HG02970 (cell line): ENCODE measurements at regions not wholly inside any gene's neighbourhood (a gene's known extent, or its start where the extent isn't known, plus 50 kb on each side); places are given as distances from the start of the nearest gene placed in this dataset.

Experiments used
- ATAC-seq: cut with Tn5 transposase; IDR thresholded peaks from one replicate; pipeline ENCODE4 v1.9.1; 2021; ENCODE audit warnings: mild to moderate bottlenecking, moderate library complexity, moderate number of reproducible peaks; ENCODE audit not compliant: unreplicated experiment, low FRiP score

GRCh38 chr5:169367861-169368260, 66.9 kb upstream of the SLIT3 start:
- no peak for ATAC-seq

GRCh38 chr5:169357291-169357690, 56.4 kb upstream of the SLIT3 start:
- no peak for ATAC-seq

- no peak for ATAC-seq
These were observed 55.9 kb upstream of the SLIT3 start for GRCh38 chr5:169356811-169357210.

- ATAC-seq = no peak
These were observed 55.2 kb upstream of the SLIT3 start for GRCh38 chr5:169356181-169356580.

GRCh38 chr5:169354921-169355320, 54.0 kb upstream of the SLIT3 start:
- ATAC-seq = no peak

- ATAC-seq = no peak
These were observed 53.3 kb upstream of the SLIT3 start for GRCh38 chr5:169354263-169354662.

GRCh38 chr5:169352901-169353300, 52.0 kb upstream of the SLIT3 start:
- no peak for ATAC-seq

GRCh38 chr5:169351721-169352120, 50.8 kb upstream of the SLIT3 start:
- ATAC-seq = no peak

- ATAC-seq = no peak
These were observed 49.9 kb upstream of the SLIT3 start for GRCh38 chr5:169350759-169351240.
